H9 (cell line): ENCODE measurements at regions not wholly inside any gene's neighbourhood (a gene's known extent, or its start where the extent isn't known, plus 50 kb on each side); places are given as distances from the start of the nearest gene placed in this dataset.

Experiments
- DNase-seq: peaks from one replicate; pipeline ENCODE4 v3.0.0-alpha.2; 2017
- H2AFZ ChIP-seq: one replicate; pipeline ENCODE4 v1.6.1; 2013; ENCODE audit warnings: mild to moderate bottlenecking, low read length, control low read depth, moderate library complexity
- H2AK5ac ChIP-seq: 2 replicates; pipeline ENCODE4 v1.6.1; 2013; ENCODE audit warnings: low read length, control low read depth, mixed read lengths; ENCODE audit not compliant: insufficient read length
- H2BK120ac ChIP-seq: one replicate; pipeline ENCODE4 v1.6.1; 2013; ENCODE audit warnings: low read depth, mild to moderate bottlenecking, low read length, control low read depth, inconsistent platforms; ENCODE audit not compliant: poor library complexity, severe bottlenecking
- H2BK12ac ChIP-seq: 2 replicates; pipeline ENCODE4 v1.6.1; 2013; ENCODE audit warnings: low read length, control low read depth, mixed read lengths, low read depth; ENCODE audit not compliant: insufficient read length
- H2BK15ac ChIP-seq: 2 replicates; pipeline ENCODE4 v1.6.1; 2013; ENCODE audit warnings: low read depth, low read length, control low read depth
- H2BK20ac ChIP-seq: one replicate; pipeline ENCODE4 v1.6.1; 2013; ENCODE audit warnings: low read depth, mild to moderate bottlenecking, low read length, control low read depth, inconsistent platforms; ENCODE audit not compliant: poor library complexity, severe bottlenecking
- H2BK5ac ChIP-seq: 2 replicates; pipeline ENCODE4 v1.6.1; 2013; ENCODE audit warnings: low read length, control low read depth, mixed read lengths; ENCODE audit not compliant: insufficient read length
- H3K14ac ChIP-seq: 2 replicates; pipeline ENCODE4 v1.6.1; 2013; ENCODE audit warnings: low read length, control low read depth; ENCODE audit not compliant: insufficient read depth
- H3K18ac ChIP-seq: 2 replicates; pipeline ENCODE4 v1.6.1; 2013; ENCODE audit warnings: low read depth, mild to moderate bottlenecking, mixed read lengths, low read length, control low read depth; ENCODE audit not compliant: insufficient read length
- H3K23ac ChIP-seq: 2 replicates; pipeline ENCODE4 v1.6.1; 2013; ENCODE audit warnings: low read length, control low read depth, mixed read lengths, low read depth; ENCODE audit not compliant: insufficient read length
- H3K23me2 ChIP-seq: 2 replicates; pipeline ENCODE4 v1.6.1; 2013; ENCODE audit warnings: low read depth, mild to moderate bottlenecking, mixed read lengths, low read length, control low read depth; ENCODE audit not compliant: insufficient read length, poor library complexity, severe bottlenecking
- H3K27ac ChIP-seq: 2 replicates; pipeline ENCODE4 v1.5.1; 2013; ENCODE audit warnings: low read length, control low read depth, mixed read lengths, low read depth; ENCODE audit not compliant: insufficient read length
- H3K27me3 ChIP-seq: 2 replicates; pipeline ENCODE4 v1.6.1; 2013; ENCODE audit warnings: low read length, control low read depth, inconsistent platforms; ENCODE audit not compliant: insufficient read depth
- H3K4ac ChIP-seq: 2 replicates; pipeline ENCODE4 v1.6.1; 2013; ENCODE audit warnings: low read depth, mild to moderate bottlenecking, control low read depth, inconsistent platforms, low read length, moderate library complexity
- H3K4me1 ChIP-seq: 2 replicates; pipeline ENCODE4 v1.6.1; 2013; ENCODE audit warnings: low read length, control low read depth, inconsistent platforms; ENCODE audit not compliant: insufficient read depth
- H3K4me2 ChIP-seq: 2 replicates; pipeline ENCODE4 v1.6.1; 2013; ENCODE audit warnings: low read length, control low read depth, mixed read lengths; ENCODE audit not compliant: insufficient read length, insufficient read depth
- H3K56ac ChIP-seq: 2 replicates; pipeline ENCODE4 v1.6.1; 2013; ENCODE audit warnings: low read depth, mild to moderate bottlenecking, mixed read lengths, low read length, control low read depth; ENCODE audit not compliant: insufficient read length
- H3K79me1 ChIP-seq: 2 replicates; pipeline ENCODE4 v1.6.1; 2013; ENCODE audit warnings: low read depth, mild to moderate bottlenecking, moderate library complexity, low read length, control low read depth, inconsistent platforms; ENCODE audit not compliant: insufficient read depth, poor library complexity, severe bottlenecking
- H3K79me2 ChIP-seq: 2 replicates; pipeline ENCODE4 v1.6.1; 2013; ENCODE audit warnings: low read length, control low read depth, inconsistent platforms; ENCODE audit not compliant: insufficient read depth
- H3K9ac ChIP-seq: 2 replicates; pipeline ENCODE4 v1.6.1; 2013; ENCODE audit warnings: low read length, control low read depth, mixed read lengths; ENCODE audit not compliant: insufficient read length; ENCODE audit errors: extremely low read depth
- H3K9me3 ChIP-seq: one replicate; pipeline ENCODE4 v1.6.1; 2013; ENCODE audit warnings: low read depth, low read length, inconsistent platforms; ENCODE audit not compliant: control insufficient read depth
- H3T11ph ChIP-seq: one replicate; pipeline ENCODE4 v1.6.1; 2013; ENCODE audit warnings: mild to moderate bottlenecking, low read length, control low read depth, inconsistent platforms
- H4K20me1 ChIP-seq: one replicate; pipeline ENCODE4 v1.6.1; 2013; ENCODE audit not compliant: control insufficient read depth, insufficient read length, insufficient read depth
- H4K5ac ChIP-seq: 2 replicates; pipeline ENCODE4 v1.6.1; 2013; ENCODE audit warnings: low read depth, mild to moderate bottlenecking, mixed read lengths, low read length, control low read depth; ENCODE audit not compliant: insufficient read length
- H4K8ac ChIP-seq: replicated peaks from 2 replicates; pipeline ENCODE4 v1.6.1; 2013; ENCODE audit warnings: low read length, control low read depth, mixed read lengths, low read depth; ENCODE audit not compliant: insufficient read length
- H4K91ac ChIP-seq: 2 replicates; pipeline ENCODE4 v1.6.1; 2013; ENCODE audit warnings: low read depth, mild to moderate bottlenecking, moderate library complexity, mixed read lengths, low read length, control low read depth; ENCODE audit not compliant: insufficient read length
- H3K27ac Mint-ChIP-seq, 3 experiments: 2 replicates in 2 of 3; 3 replicates in 1 of 3; pipeline ENCODE4 v1.8.0; 2020 to 2021; ENCODE audit warnings: mixed read lengths in 3 of 3, mild to moderate bottlenecking in 1 of 3, moderate library complexity in 1 of 3
- H3K27me3 Mint-ChIP-seq: 2 replicates; pipeline ENCODE4 v1.8.0; 2021; ENCODE audit warnings: low read depth, mild to moderate bottlenecking, moderate library complexity, mixed read lengths
- H3K36me3 Mint-ChIP-seq, 3 experiments: 2 replicates in 2 of 3; 3 replicates in 1 of 3; pipeline ENCODE4 v1.8.0; 2020 to 2021; ENCODE audit warnings: low read depth in 3 of 3, mixed read lengths in 3 of 3; ENCODE audit not compliant: insufficient read depth in 1 of 3
- H3K4me1 Mint-ChIP-seq, 2 experiments: 2 replicates each; pipeline ENCODE4 v1.8.0; 2020; ENCODE audit warnings: mixed read lengths in 2 of 2
- H3K4me3 Mint-ChIP-seq, 2 experiments: 2 replicates in 1 of 2; 3 replicates in 1 of 2; pipeline ENCODE4 v1.8.0; 2020 to 2021; ENCODE audit warnings: mild to moderate bottlenecking in 2 of 2, mixed read lengths in 2 of 2, moderate library complexity in 1 of 2
- H3K9me3 Mint-ChIP-seq, 2 experiments: 2 replicates in 1 of 2; 3 replicates in 1 of 2; pipeline ENCODE4 v1.8.0; 2020; ENCODE audit warnings: mild to moderate bottlenecking in 2 of 2, mixed read lengths in 2 of 2, moderate library complexity in 1 of 2
- WGBS: extraction: QIAGEN DNeasy Blood & Tissue Kit; methylation state at CpG from one replicate; pipeline ENCODE4 v1.1.7; 2013; ENCODE audit warnings: missing lambda C conversion rate, low lambda C conversion rate, mixed read lengths; ENCODE audit not compliant: insufficient read length; ENCODE audit errors: extremely low coverage; 5-methylcytosine and 5-hydroxymethylcytosine counted together
- TF ChIP-seq, protein P1 (sequence below): fragments of 200-600 bp; sonication (generic); conservative IDR thresholded peaks from 3 replicates; pipeline ENCODE4 v1.8.0; 2021; ENCODE audit warnings: antibody characterized with exemption, mild to moderate bottlenecking

DNA sequence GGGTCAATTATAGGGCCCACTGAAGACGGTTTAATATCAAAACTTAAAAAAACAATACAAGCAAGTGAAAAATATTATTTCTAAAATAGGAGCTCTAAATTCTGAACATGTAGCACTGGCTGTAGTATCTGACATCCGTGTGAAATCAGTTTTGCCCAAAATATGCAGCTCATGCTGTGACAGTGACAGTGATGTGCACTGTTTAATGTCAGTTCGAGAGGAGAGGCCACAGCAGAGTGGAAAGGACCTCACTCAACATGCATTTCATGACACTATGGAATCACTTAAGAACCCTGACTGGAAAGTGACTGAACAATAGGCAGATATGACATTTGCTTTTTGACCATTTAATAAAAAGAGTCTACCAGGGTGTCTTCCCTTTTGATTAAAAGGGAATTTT is 397.0 kb downstream of the FRK start:
- H2BK12ac ChIP-seq, result no peak overlapping the region
- no peaks in the 10 kb centered on the region for H3K79me2 ChIP-seq
- H3K4ac ChIP-seq, result no peak overlapping the region
- TF ChIP-seq, protein P1, sequence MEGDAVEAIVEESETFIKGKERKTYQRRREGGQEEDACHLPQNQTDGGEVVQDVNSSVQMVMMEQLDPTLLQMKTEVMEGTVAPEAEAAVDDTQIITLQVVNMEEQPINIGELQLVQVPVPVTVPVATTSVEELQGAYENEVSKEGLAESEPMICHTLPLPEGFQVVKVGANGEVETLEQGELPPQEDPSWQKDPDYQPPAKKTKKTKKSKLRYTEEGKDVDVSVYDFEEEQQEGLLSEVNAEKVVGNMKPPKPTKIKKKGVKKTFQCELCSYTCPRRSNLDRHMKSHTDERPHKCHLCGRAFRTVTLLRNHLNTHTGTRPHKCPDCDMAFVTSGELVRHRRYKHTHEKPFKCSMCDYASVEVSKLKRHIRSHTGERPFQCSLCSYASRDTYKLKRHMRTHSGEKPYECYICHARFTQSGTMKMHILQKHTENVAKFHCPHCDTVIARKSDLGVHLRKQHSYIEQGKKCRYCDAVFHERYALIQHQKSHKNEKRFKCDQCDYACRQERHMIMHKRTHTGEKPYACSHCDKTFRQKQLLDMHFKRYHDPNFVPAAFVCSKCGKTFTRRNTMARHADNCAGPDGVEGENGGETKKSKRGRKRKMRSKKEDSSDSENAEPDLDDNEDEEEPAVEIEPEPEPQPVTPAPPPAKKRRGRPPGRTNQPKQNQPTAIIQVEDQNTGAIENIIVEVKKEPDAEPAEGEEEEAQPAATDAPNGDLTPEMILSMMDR, result no peak
- H3K9me3 ChIP-seq, result no peaks in the 10 kb centered on the region
- no peak overlapping the region for H4K91ac ChIP-seq
- WGBS, result no CpG with 5 or more reads among the region's 3 CpGs
- no peak overlapping the region for H2BK120ac ChIP-seq
- no peaks in the 10 kb centered on the region for H4K20me1 ChIP-seq
- no peaks in the 10 kb centered on the region for H3K27me3 ChIP-seq
- no peak overlapping the region for H4K5ac ChIP-seq
- H2BK5ac ChIP-seq, result no peak overlapping the region
- H3K23ac ChIP-seq, result no peak overlapping the region
- no peak overlapping the region for H3K9ac ChIP-seq
- no peaks in the 10 kb centered on the region for H3K9me3 Mint-ChIP-seq
- DNase-seq, result no peak
- H3K36me3 Mint-ChIP-seq, result no peaks in the 10 kb centered on the region
- no peak overlapping the region for H3K4me3 Mint-ChIP-seq
- no peak overlapping the region for H2AFZ ChIP-seq
- H4K8ac ChIP-seq, result no peak overlapping the region
- no peak overlapping the region for H3K27ac ChIP-seq
- no peak overlapping the region for H3K56ac ChIP-seq
- no peaks in the 10 kb centered on the region for H3K79me1 ChIP-seq
- H3K23me2 ChIP-seq, result no peaks in the 10 kb centered on the region
- no peak overlapping the region for H3T11ph ChIP-seq
- peaks cover 9 to 19% of the 10 kb centered on the region in 2 experiments for H3K4me1 Mint-ChIP-seq
- H3K4me2 ChIP-seq, result no peak overlapping the region
- no peak overlapping the region for H3K27ac Mint-ChIP-seq
- H3K18ac ChIP-seq, result no peak overlapping the region
- H3K14ac ChIP-seq, result no peak overlapping the region
- H2AK5ac ChIP-seq, result no peak overlapping the region
- H3K27me3 Mint-ChIP-seq, result no peaks in the 10 kb centered on the region
- H2BK15ac ChIP-seq, result no peak overlapping the region
- no peak overlapping the region for H2BK20ac ChIP-seq
- no peaks in the 10 kb centered on the region for H3K4me1 ChIP-seq
